ENCODE measurements at regions not wholly inside any gene's neighbourhood (a gene's known extent, or its start where the extent isn't known, plus 50 kb on each side); places are given as distances from the start of the nearest gene placed in this dataset.

DNA sequence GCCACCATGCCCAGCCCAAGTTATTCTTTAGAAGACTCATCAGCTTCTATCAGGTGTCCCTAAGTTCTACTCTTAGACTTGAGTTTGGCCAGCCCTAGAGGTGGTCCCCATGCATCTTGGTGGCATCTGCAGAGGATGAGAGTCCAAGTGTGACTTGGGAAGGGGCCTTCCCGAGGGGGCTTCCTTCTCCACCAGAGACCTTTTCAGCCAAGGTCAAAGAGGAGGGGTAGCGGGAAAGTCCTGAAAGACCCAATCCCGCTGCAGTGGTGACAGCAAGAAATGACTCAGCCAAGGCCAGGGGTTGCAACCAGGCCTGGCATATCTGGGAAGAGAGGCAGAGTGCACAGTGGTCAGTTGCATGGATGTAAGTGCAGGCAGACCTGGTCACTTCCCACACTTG, 61.7 kb upstream of the MGMT start:
- Histone ChIP-seq H3K4me1 (no peaks in the 10 kb centered on the region), H3K36me3 (no peaks in the 10 kb centered on the region), H3K27ac (no peak overlapping the region), H3K4me3 (no peak overlapping the region), H3K27me3 (no peaks in the 10 kb centered on the region), H3K9me3 (no peaks in the 10 kb centered on the region)
- ATAC-seq = no peak
- intact Hi-C loops (cut with DNase I) = no loop called here
- no peak for DNase-seq
- TF ChIP-seq, protein P1, sequence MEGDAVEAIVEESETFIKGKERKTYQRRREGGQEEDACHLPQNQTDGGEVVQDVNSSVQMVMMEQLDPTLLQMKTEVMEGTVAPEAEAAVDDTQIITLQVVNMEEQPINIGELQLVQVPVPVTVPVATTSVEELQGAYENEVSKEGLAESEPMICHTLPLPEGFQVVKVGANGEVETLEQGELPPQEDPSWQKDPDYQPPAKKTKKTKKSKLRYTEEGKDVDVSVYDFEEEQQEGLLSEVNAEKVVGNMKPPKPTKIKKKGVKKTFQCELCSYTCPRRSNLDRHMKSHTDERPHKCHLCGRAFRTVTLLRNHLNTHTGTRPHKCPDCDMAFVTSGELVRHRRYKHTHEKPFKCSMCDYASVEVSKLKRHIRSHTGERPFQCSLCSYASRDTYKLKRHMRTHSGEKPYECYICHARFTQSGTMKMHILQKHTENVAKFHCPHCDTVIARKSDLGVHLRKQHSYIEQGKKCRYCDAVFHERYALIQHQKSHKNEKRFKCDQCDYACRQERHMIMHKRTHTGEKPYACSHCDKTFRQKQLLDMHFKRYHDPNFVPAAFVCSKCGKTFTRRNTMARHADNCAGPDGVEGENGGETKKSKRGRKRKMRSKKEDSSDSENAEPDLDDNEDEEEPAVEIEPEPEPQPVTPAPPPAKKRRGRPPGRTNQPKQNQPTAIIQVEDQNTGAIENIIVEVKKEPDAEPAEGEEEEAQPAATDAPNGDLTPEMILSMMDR (IDR thresholded peaks at IDR 0.05) = no peak

DNA sequence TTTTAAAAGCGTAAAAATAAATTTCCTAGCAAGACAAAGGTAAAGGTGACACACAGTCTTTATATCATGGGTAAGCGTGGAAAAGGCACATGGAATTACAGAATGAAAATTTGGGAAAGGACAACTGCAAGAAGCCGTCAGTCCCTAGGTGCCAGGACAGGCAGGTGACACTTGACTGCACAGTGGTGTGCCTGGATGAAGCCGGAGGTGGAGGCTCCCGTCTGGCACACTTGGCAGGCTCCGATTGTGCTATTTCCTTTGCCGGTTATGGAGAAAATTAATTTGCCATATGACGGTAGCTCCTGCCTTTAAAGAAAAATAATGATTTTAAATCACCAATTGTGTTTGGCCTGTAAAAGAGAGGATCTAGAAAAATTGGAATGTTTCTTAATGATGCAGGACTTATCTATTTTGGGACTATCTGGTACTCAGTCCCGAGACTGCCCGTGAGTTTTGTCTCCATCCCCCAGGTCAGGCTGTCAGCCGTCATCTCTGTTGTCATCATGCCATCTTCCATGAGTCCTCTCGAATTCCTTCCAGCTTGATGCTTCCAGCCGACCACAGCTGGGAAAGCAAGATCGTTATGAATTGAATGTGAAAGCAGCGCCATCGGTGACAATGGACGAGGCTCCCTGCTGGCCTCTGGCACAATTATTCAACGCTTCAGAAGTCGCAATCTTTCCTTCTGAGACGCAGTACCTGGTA, 56.2 kb upstream of the MGMT start:
- TF ChIP-seq, protein P1 (IDR thresholded peaks at IDR 0.05) = no peak
- H3K27ac ChIP-seq = no peak overlapping the region
- no peaks in the 10 kb centered on the region for H3K36me3 ChIP-seq
- H3K4me3 ChIP-seq = no peak overlapping the region
- no peaks in the 10 kb centered on the region for H3K9me3 ChIP-seq
- no peaks in the 10 kb centered on the region for H3K4me1 ChIP-seq
- DNase-seq (no peak), ATAC-seq (no peak)
- intact Hi-C loops (cut with DNase I) = no loop called here
- H3K27me3 ChIP-seq = no peaks in the 10 kb centered on the region

DNA sequence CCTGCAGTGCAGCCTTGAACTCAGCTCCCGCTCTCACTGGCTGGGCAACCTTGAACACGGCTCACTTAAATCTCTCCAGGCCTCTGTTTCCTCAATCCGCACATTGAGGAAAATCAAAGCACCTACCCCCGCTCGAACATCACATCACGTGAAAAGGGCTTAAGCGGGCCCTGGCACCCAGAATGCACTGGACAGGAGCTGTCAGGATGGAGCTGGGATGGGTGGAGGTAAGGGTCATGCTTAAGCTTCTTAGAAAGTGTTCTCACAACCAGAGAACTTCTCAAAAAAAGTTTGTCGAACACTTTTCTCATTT, 55.7 kb upstream of the MGMT start:
- H3K9me3 ChIP-seq = no peaks in the 10 kb centered on the region
- no peaks in the 10 kb centered on the region for H3K27me3 ChIP-seq
- no peak for DNase-seq
- H3K36me3 ChIP-seq = no peaks in the 10 kb centered on the region
- no peaks in the 10 kb centered on the region for H3K4me1 ChIP-seq
- no peak for ATAC-seq
- intact Hi-C loops (cut with DNase I) = no loop called here
- H3K4me3 ChIP-seq = no peak overlapping the region
- no peak overlapping the region for H3K27ac ChIP-seq
- TF ChIP-seq, protein P1 (IDR thresholded peaks at IDR 0.05) = no peak

DNA sequence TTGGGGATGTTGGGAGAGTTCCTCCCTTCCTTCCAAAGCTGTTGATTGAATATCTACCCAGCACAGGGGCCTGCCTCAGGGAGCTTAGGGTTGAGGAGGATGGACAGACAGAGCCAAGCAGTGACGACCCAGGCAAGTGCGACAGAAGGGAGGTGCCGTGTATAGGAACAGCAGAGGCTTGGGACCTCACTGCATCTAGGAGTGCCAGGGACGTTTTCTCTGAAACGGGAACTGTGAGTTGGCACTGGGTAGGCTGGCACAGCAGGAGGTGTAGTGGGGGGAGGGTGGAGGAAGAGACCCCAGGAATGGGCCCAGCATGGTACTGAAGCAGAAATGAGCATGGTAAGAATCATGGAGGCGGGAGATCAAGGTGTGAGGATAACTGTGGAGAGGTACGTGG, 55.3 kb upstream of the MGMT start:
- Histone ChIP-seq H3K36me3 (no peaks in the 10 kb centered on the region), H3K27ac (no peak overlapping the region), H3K4me3 (no peak overlapping the region), H3K27me3 (no peaks in the 10 kb centered on the region), H3K9me3 (no peaks in the 10 kb centered on the region), H3K4me1 (no peaks in the 10 kb centered on the region)
- DNase-seq (no peak), ATAC-seq (no peak)
- intact Hi-C loops (cut with DNase I) = no loop called here
- TF ChIP-seq, protein P1 (IDR thresholded peaks at IDR 0.05) = no peak

DNA sequence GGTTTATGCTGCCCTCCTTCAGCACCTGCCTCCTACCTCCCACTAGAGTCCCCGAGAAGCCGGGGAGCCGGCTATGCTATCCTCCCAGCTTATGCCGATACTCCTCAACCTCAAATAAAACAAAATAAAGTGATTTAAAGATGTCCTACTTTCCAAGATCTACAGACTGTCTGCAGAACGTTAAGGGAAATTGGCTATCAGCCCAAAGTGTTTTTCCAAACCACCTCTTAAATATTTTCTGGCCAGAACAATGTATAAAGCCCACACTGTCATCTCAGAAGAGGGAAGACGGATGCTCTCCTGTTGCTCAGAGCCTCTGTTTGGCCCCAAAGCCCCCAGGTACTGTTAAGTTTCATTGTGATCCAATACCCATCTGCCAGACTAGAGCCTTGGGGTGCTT, 54.0 kb upstream of the MGMT start:
- no peak for ATAC-seq
- Histone ChIP-seq H3K27me3 (no peaks in the 10 kb centered on the region), H3K9me3 (no peaks in the 10 kb centered on the region), H3K27ac (no peak overlapping the region), H3K4me3 (no peak overlapping the region), H3K36me3 (no peaks in the 10 kb centered on the region), H3K4me1 (peaks cover 5% of the 10 kb centered on the region)
- intact Hi-C loops (cut with DNase I) = no loop called here
- no peak for DNase-seq
- TF ChIP-seq, protein P1 (IDR thresholded peaks at IDR 0.05) = no peak
